ENCODE measurements at regions not wholly inside any gene's neighbourhood (a gene's known extent, or its start where the extent isn't known, plus 50 kb on each side); places are given as distances from the start of the nearest gene placed in this dataset.

GRCh38 chr17:36869856-36870719 is 67.2 kb upstream of the LHX1 start:
- no peak for TF ChIP-seq LEF1 (IDR thresholded peaks at IDR 0.05; ENCODE audit: borderline replicate concordance)
- no peak for TF ChIP-seq ZNF384 (IDR thresholded peaks at IDR 0.05)
- TF ChIP-seq TARDBP (IDR thresholded peaks at IDR 0.05) = no peak
- TF ChIP-seq L3MBTL2 (conservative IDR thresholded peaks at IDR 0.05) = no peak
- no peak for TF ChIP-seq ELF4 (IDR thresholded peaks at IDR 0.05)
- TF ChIP-seq FOXM1 (IDR thresholded peaks at IDR 0.05; ENCODE audit: borderline replicate concordance) = no peak
- no peak for TF ChIP-seq HDGF (IDR thresholded peaks at IDR 0.05; ENCODE audit: borderline replicate concordance)
- TF ChIP-seq NFRKB (IDR thresholded peaks at IDR 0.05) = no peak
- no peak for DNase-seq (ENCODE audit: extremely low spot score)
- CTCF ChIA-PET = interaction anchor here (1.0 kb wide), 1 partner anchor 185 kb away, joined by 3 read pairs; no protein-coding TSS in a partner anchor
- POLR2A ChIA-PET = no interaction called here

GRCh38 chr17:36870720-36870999 is 66.6 kb upstream of the LHX1 start:
- ChIA-PET POLR2A (no interaction called here), CTCF (interaction anchor here (1.0 kb wide), 1 partner anchor 184 kb away, joined by 3 read pairs; no protein-coding TSS in a partner anchor)
- DNase-seq (ENCODE audit: extremely low spot score) = no peak
- no peak for TF ChIP-seq LEF1 (IDR thresholded peaks at IDR 0.05; ENCODE audit: borderline replicate concordance)
- no peak for TF ChIP-seq SP1 (IDR thresholded peaks at IDR 0.05)
- TF ChIP-seq HDGF (IDR thresholded peaks at IDR 0.05; ENCODE audit: borderline replicate concordance) = no peak
- TF ChIP-seq SUZ12 (IDR thresholded peaks at IDR 0.05) = no peak
- no peak for TF ChIP-seq FOXM1 (IDR thresholded peaks at IDR 0.05; ENCODE audit: borderline replicate concordance)
- no peak for TF ChIP-seq L3MBTL2 (conservative IDR thresholded peaks at IDR 0.05)
- no peak for TF ChIP-seq TARDBP (IDR thresholded peaks at IDR 0.05)
- TF ChIP-seq BHLHE40 (IDR thresholded peaks at IDR 0.05; ENCODE audit: borderline replicate concordance) = no peak
- TF ChIP-seq CTBP1 (IDR thresholded peaks at IDR 0.05; ENCODE audit: borderline replicate concordance) = no peak
- no peak for TF ChIP-seq ARNT (IDR thresholded peaks at IDR 0.05)
- no peak for TF ChIP-seq ELF4 (IDR thresholded peaks at IDR 0.05)
- TF ChIP-seq NFRKB (IDR thresholded peaks at IDR 0.05) = no peak
- TF ChIP-seq ZNF384 (IDR thresholded peaks at IDR 0.05) = no peak

- no peak for DNase-seq (ENCODE audit: extremely low spot score)
- POLR2A ChIA-PET = no interaction called here
- TF ChIP-seq L3MBTL2 (conservative IDR thresholded peaks at IDR 0.05) (no peak), ZNF384 (IDR thresholded peaks at IDR 0.05) (no peak), SUZ12 (IDR thresholded peaks at IDR 0.05) (no peak), NFRKB (IDR thresholded peaks at IDR 0.05) (no peak), BHLHE40 (IDR thresholded peaks at IDR 0.05; ENCODE audit: borderline replicate concordance) (no peak), ARNT (IDR thresholded peaks at IDR 0.05) (no peak), TARDBP (IDR thresholded peaks at IDR 0.05) (no peak), LEF1 (IDR thresholded peaks at IDR 0.05; ENCODE audit: borderline replicate concordance) (no peak), SP1 (IDR thresholded peaks at IDR 0.05) (no peak), ELF4 (IDR thresholded peaks at IDR 0.05) (no peak), FOXA1 (IDR thresholded peaks at IDR 0.05) (no peak), FOXK2 (IDR thresholded peaks at IDR 0.05) (no peak), CTBP1 (IDR thresholded peaks at IDR 0.05; ENCODE audit: borderline replicate concordance) (no peak)
- CTCF ChIA-PET = no interaction called here
Measured at GRCh38 chr17:36875698-36876293, 61.5 kb upstream of the LHX1 start.

- POLR2A ChIA-PET = no interaction called here
Measured at GRCh38 chr17:36876966-36877365, 60.3 kb upstream of the LHX1 start.

GRCh38 chr17:36877771-36878170 is 59.5 kb upstream of the LHX1 start:
- no peak for DNase-seq (ENCODE audit: extremely low spot score)
- TF ChIP-seq CTBP1 (IDR thresholded peaks at IDR 0.05; ENCODE audit: borderline replicate concordance) (no peak), PKNOX1 (IDR thresholded peaks at IDR 0.05) (no peak), NFRKB (IDR thresholded peaks at IDR 0.05) (no peak), TARDBP (IDR thresholded peaks at IDR 0.05) (no peak), ZNF384 (IDR thresholded peaks at IDR 0.05) (no peak)
- CTCF ChIA-PET = no interaction called here
- POLR2A ChIA-PET = no interaction called here

More at GRCh38 chr17:36876966-36877365, 60.3 kb upstream of the LHX1 start:
- TF ChIP-seq NFRKB (IDR thresholded peaks at IDR 0.05) (no peak), FOXM1 (IDR thresholded peaks at IDR 0.05; ENCODE audit: borderline replicate concordance) (no peak), L3MBTL2 (conservative IDR thresholded peaks at IDR 0.05) (no peak), LEF1 (IDR thresholded peaks at IDR 0.05; ENCODE audit: borderline replicate concordance) (no peak), ARNT (IDR thresholded peaks at IDR 0.05) (no peak), ELF4 (IDR thresholded peaks at IDR 0.05) (no peak), HDGF (IDR thresholded peaks at IDR 0.05; ENCODE audit: borderline replicate concordance) (no peak), FOXA1 (IDR thresholded peaks at IDR 0.05) (no peak), SP1 (IDR thresholded peaks at IDR 0.05) (no peak), BHLHE40 (IDR thresholded peaks at IDR 0.05; ENCODE audit: borderline replicate concordance) (no peak), FOXK2 (IDR thresholded peaks at IDR 0.05) (no peak), ZNF384 (IDR thresholded peaks at IDR 0.05) (no peak), CTBP1 (IDR thresholded peaks at IDR 0.05; ENCODE audit: borderline replicate concordance) (no peak), TARDBP (IDR thresholded peaks at IDR 0.05) (no peak)
- CTCF ChIA-PET = no interaction called here
- DNase-seq (ENCODE audit: extremely low spot score) = no peak

GRCh38 chr17:36878216-36878615 is 59.1 kb upstream of the LHX1 start:
- no peak for DNase-seq (ENCODE audit: extremely low spot score)
- TF ChIP-seq FOXK2 (IDR thresholded peaks at IDR 0.05) (no peak), TARDBP (IDR thresholded peaks at IDR 0.05) (no peak), LEF1 (IDR thresholded peaks at IDR 0.05; ENCODE audit: borderline replicate concordance) (no peak), CTBP1 (IDR thresholded peaks at IDR 0.05; ENCODE audit: borderline replicate concordance) (no peak), ELF4 (IDR thresholded peaks at IDR 0.05) (no peak), L3MBTL2 (conservative IDR thresholded peaks at IDR 0.05) (no peak), NFRKB (IDR thresholded peaks at IDR 0.05) (no peak), SUZ12 (IDR thresholded peaks at IDR 0.05) (no peak), BHLHE40 (IDR thresholded peaks at IDR 0.05; ENCODE audit: borderline replicate concordance) (no peak), PKNOX1 (IDR thresholded peaks at IDR 0.05) (no peak), HDGF (IDR thresholded peaks at IDR 0.05; ENCODE audit: borderline replicate concordance) (no peak), FOXM1 (IDR thresholded peaks at IDR 0.05; ENCODE audit: borderline replicate concordance) (no peak), SP1 (IDR thresholded peaks at IDR 0.05) (no peak), ARNT (IDR thresholded peaks at IDR 0.05) (no peak), FOXA1 (IDR thresholded peaks at IDR 0.05) (no peak), ZNF384 (IDR thresholded peaks at IDR 0.05) (no peak)
- POLR2A ChIA-PET = no interaction called here
- CTCF ChIA-PET = no interaction called here

All from HEK293T (cell line).